ENCODE measurements at regions not wholly inside any gene's neighbourhood (a gene's known extent, or its start where the extent isn't known, plus 50 kb on each side); places are given as distances from the start of the nearest gene placed in this dataset.
"Not testable (repeated sequence)": the region's sequence is repeated elsewhere in the genome, so short reads cannot be mapped to it uniquely, and the experiment has no call there.

- DNase-seq: peak; percentile 54
Measured at GRCh38 chr6:77324866-77325265, 138.4 kb downstream of the HTR1B start.

- no peak for DNase-seq
Measured at GRCh38 chr6:77322604-77323003, 140.7 kb downstream of the HTR1B start.

GRCh38 chr6:77318256-77318655, 145.0 kb downstream of the HTR1B start:
- no peak for DNase-seq

- no peak for DNase-seq
Measured at GRCh38 chr6:77313595-77313994, 149.7 kb downstream of the HTR1B start.

- DNase-seq: no peak
Measured at GRCh38 chr6:77299931-77300330, 163.4 kb downstream of the HTR1B start.

GRCh38 chr6:77298283-77298682, 165.0 kb downstream of the HTR1B start:
- no peak for DNase-seq

GRCh38 chr6:77292564-77293546, 170.4 kb downstream of the HTR1B start:
- no peak for DNase-seq

GRCh38 chr6:77290798-77291197, 172.5 kb downstream of the HTR1B start:
- DNase-seq: no peak

GRCh38 chr6:77286541-77286940, 176.8 kb downstream of the HTR1B start:
- DNase-seq: no peak

- no peak for DNase-seq
Measured at GRCh38 chr6:77273929-77274328, 189.4 kb downstream of the HTR1B start.

GRCh38 chr6:77264970-77265369, 198.3 kb downstream of the HTR1B start:
- DNase-seq: no peak

- DNase-seq: no peak
Measured at GRCh38 chr6:77263003-77263402, 200.3 kb downstream of the HTR1B start.

- DNase-seq: not testable (repeated sequence)
Measured at GRCh38 chr6:77251801-77252200, 211.5 kb downstream of the HTR1B start.

- DNase-seq: no peak
Measured at GRCh38 chr6:77249560-77249959, 213.7 kb downstream of the HTR1B start.

GRCh38 chr6:77245026-77245425, 218.3 kb downstream of the HTR1B start:
- no peak for DNase-seq

GRCh38 chr6:77231438-77232305, 231.6 kb downstream of the HTR1B start:
- DNase-seq: no peak

- DNase-seq: no peak
Measured at GRCh38 chr6:77228279-77228678, 235.0 kb downstream of the HTR1B start.

GRCh38 chr6:77217896-77218295, 245.4 kb downstream of the HTR1B start:
- no peak for DNase-seq

- no peak for DNase-seq
Measured at GRCh38 chr6:77205936-77206335, 257.4 kb downstream of the HTR1B start.

- DNase-seq: no peak
Measured at GRCh38 chr6:77204555-77204954, 258.7 kb downstream of the HTR1B start.

- no peak for DNase-seq
Measured at GRCh38 chr6:77183447-77183846, 279.8 kb downstream of the HTR1B start.

- no peak for DNase-seq
Measured at GRCh38 chr6:77181749-77182148, 281.5 kb downstream of the HTR1B start.

GRCh38 chr6:77180326-77180725, 283.0 kb downstream of the HTR1B start:
- DNase-seq: no peak

Data from muscle of arm (tissue), 1 donor.